Kidney epithelial cell (primary cell): ENCODE measurements at regions not wholly inside any gene's neighbourhood (a gene's known extent, or its start where the extent isn't known, plus 50 kb on each side); places are given as distances from the start of the nearest gene placed in this dataset.

Experiments
- DNase-seq: peaks from one replicate; pipeline ENCODE4 v3.0.0-alpha.2; 2010; ENCODE audit warnings: low read depth
- H3K27me3 ChIP-seq: 2 replicates; pipeline ENCODE4 v1.6.0; 2011; ENCODE audit warnings: low read length; ENCODE audit not compliant: control insufficient read depth, insufficient read depth
- H3K36me3 ChIP-seq: 2 replicates; pipeline ENCODE4 v1.5.1; 2011; ENCODE audit warnings: low read length; ENCODE audit not compliant: control insufficient read depth, insufficient read depth
- H3K4me3 ChIP-seq: 2 replicates; pipeline ENCODE4 v1.5.1; 2011; ENCODE audit warnings: low read depth, mild to moderate bottlenecking, control low read depth, low read length
- CTCF ChIP-seq: IDR thresholded peaks from 2 replicates; pipeline ENCODE4 v1.5.1; 2011; ENCODE audit warnings: mild to moderate bottlenecking, moderate library complexity, low read length, control low read depth, inconsistent platforms; ENCODE audit not compliant: insufficient read depth, poor library complexity, severe bottlenecking

GRCh38 chr11:41872426-41872825 is 413.0 kb upstream of the LRRC4C start:
- Histone ChIP-seq H3K36me3 (no peaks in the 10 kb centered on the region), H3K4me3 (no peak overlapping the region), H3K27me3 (no peaks in the 10 kb centered on the region)
- no peak for DNase-seq
- no peak for TF ChIP-seq CTCF

- H3K4me3 ChIP-seq = no peak overlapping the region
Observed at GRCh38 chr11:41872870-41873269, 413.4 kb upstream of the LRRC4C start.

GRCh38 chr11:41878095-41878494 is 418.6 kb upstream of the LRRC4C start:
- Histone ChIP-seq H3K27me3 (no peaks in the 10 kb centered on the region), H3K36me3 (no peaks in the 10 kb centered on the region), H3K4me3 (no peak overlapping the region)
- DNase-seq = no peak
- TF ChIP-seq CTCF = no peak

More at GRCh38 chr11:41872870-41873269, 413.4 kb upstream of the LRRC4C start:
- DNase-seq = no peak
- TF ChIP-seq CTCF = no peak
- Histone ChIP-seq H3K27me3 (no peaks in the 10 kb centered on the region), H3K36me3 (no peaks in the 10 kb centered on the region)

GRCh38 chr11:41879214-41879613 is 419.8 kb upstream of the LRRC4C start:
- Histone ChIP-seq H3K27me3 (no peaks in the 10 kb centered on the region), H3K36me3 (no peaks in the 10 kb centered on the region), H3K4me3 (no peak overlapping the region)
- no peak for TF ChIP-seq CTCF
- DNase-seq = peak; percentile 37

GRCh38 chr11:41895081-41895480 is 435.6 kb upstream of the LRRC4C start:
- TF ChIP-seq CTCF = no peak
- DNase-seq = no peak
- no peaks in the 10 kb centered on the region for H3K36me3 ChIP-seq
- no peaks in the 10 kb centered on the region for H3K27me3 ChIP-seq
- H3K4me3 ChIP-seq = no peak overlapping the region

- no peaks in the 10 kb centered on the region for H3K27me3 ChIP-seq
- TF ChIP-seq CTCF = no peak
- no peak for DNase-seq
- no peak overlapping the region for H3K4me3 ChIP-seq
- H3K36me3 ChIP-seq = no peaks in the 10 kb centered on the region
Observed at GRCh38 chr11:41897991-41898390, 438.5 kb upstream of the LRRC4C start.
